Stimulated activated memory B cell treated with anti-CD40 and anti-IgM and Interleukin-4, amounts not matched to agents 10 μg/mL and 1 μg/mL and 100 μg/mL, for 72 hours (primary cell): ENCODE measurements at regions not wholly inside any gene's neighbourhood (a gene's known extent, or its start where the extent isn't known, plus 50 kb on each side); places are given as distances from the start of the nearest gene placed in this dataset.

Experiments
- ATAC-seq: fragments of 150-1000 bp; cut with Tn5 transposase; 2 replicates; pipeline ENCODE4 v1.10.0; 2021
- H3K27ac Mint-ChIP-seq: one replicate; pipeline ENCODE4 v1.8.0; 2022; ENCODE audit warnings: mild to moderate bottlenecking, mixed read lengths
- H3K27me3 Mint-ChIP-seq: one replicate; pipeline ENCODE4 v1.8.0; 2022; ENCODE audit warnings: mixed read lengths
- H3K36me3 Mint-ChIP-seq: one replicate; pipeline ENCODE4 v1.8.0; 2022; ENCODE audit warnings: mixed read lengths
- H3K4me1 Mint-ChIP-seq: one replicate; pipeline ENCODE4 v1.8.0; 2022; ENCODE audit warnings: mixed read lengths
- H3K4me3 Mint-ChIP-seq: one replicate; pipeline ENCODE4 v1.8.0; 2022; ENCODE audit warnings: mild to moderate bottlenecking, moderate library complexity, mixed read lengths
- H3K9me3 Mint-ChIP-seq: one replicate; pipeline ENCODE4 v1.8.0; 2022; ENCODE audit warnings: mixed read lengths

DNA sequence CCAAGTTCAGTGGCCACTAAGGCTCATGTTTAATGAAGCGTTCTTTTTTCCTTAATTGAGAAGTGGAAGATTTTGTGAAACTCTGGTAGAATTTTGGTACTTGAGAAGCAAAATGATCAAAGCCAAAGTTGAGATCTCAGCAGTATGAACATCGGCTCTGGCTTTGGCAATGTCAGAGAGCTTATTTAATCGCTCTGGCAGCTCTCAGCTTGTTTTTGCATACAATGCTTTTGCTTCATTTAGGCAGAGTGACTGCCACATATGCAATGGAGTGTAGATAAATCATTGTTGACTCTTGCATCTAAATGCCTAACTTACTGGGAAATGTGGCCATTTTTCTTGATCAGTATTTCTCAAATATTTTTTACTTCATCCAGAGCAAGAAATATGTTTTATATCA is 135.7 kb downstream of the AASDH start:
- Mint-ChIP-seq H3K4me3 (no peak overlapping the region), H3K27me3 (no peaks in the 10 kb centered on the region), H3K27ac (no peak overlapping the region), H3K36me3 (no peaks in the 10 kb centered on the region), H3K4me1 (no peaks in the 10 kb centered on the region), H3K9me3 (peaks cover 3% of the 10 kb centered on the region)
- no peak for ATAC-seq

DNA sequence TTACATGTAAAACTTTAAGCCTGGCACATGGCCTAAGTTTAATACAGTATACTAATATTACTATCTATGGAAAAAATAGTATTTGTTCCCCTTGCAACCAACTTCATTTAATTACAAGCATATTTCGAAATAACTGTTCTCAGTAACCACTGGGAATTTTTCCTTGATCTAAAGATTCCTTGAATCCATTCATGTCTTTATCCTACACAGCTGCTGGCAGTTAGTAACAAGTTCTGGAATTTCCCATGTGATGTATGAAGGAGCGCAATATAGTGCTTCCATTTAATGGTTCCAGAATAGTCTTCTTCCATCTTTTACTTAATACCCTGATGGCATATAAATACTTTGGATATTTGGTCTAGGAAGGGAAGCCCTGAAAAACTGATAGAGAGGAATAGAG is 136.5 kb downstream of the AASDH start:
- no peak for ATAC-seq
- no peak overlapping the region for H3K27ac Mint-ChIP-seq
- H3K4me3 Mint-ChIP-seq: no peak overlapping the region
- no peaks in the 10 kb centered on the region for H3K4me1 Mint-ChIP-seq
- H3K27me3 Mint-ChIP-seq: no peaks in the 10 kb centered on the region
- H3K9me3 Mint-ChIP-seq: no peaks in the 10 kb centered on the region
- H3K36me3 Mint-ChIP-seq: no peaks in the 10 kb centered on the region

DNA sequence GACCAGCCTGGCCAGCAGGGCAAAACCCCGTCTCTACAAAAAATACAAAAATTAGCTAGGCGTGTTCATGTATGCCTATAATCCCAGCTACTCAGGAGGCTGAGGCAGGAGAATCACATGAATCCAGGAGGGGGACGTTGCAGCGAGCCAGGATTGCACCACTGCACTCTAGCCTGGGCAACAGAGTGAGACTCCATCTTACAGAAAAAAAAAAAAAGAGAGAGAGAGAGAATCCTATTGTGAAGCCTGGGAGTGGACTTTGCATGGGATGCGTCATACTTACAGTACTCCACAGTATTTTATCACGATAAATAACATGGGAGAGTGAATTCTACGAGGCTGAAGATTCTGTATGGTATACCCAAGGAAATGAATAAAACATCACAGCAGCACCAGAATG is 139.6 kb downstream of the AASDH start:
- no peak overlapping the region for H3K4me3 Mint-ChIP-seq
- no peaks in the 10 kb centered on the region for H3K27me3 Mint-ChIP-seq
- no peak overlapping the region for H3K27ac Mint-ChIP-seq

DNA sequence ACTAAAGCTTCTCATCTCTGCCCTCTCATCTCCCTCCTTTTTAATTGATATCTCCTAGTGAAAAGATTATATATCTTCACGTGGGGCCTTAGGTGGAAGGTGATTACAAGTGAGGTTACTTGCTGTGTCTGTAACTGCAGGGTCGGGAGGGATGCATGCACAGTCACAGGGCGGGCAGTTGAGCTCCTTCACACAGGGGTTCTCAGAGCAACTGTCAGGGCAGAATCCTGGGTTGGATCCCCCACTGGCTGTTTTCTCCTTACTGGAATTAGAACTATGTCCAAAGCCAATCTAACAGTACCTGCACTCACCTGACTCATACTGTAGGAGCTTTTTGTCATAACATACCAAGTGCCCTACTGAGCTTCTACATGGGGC is 141.1 kb downstream of the AASDH start:
- Mint-ChIP-seq H3K4me1 (no peaks in the 10 kb centered on the region), H3K4me3 (no peak overlapping the region), H3K27me3 (no peaks in the 10 kb centered on the region), H3K36me3 (no peaks in the 10 kb centered on the region), H3K9me3 (no peaks in the 10 kb centered on the region), H3K27ac (no peak overlapping the region)
- peak; percentile 50 for ATAC-seq

More for the DNA sequence above, 139.6 kb downstream of the AASDH start:
- no peak for ATAC-seq
- Mint-ChIP-seq H3K4me1 (no peaks in the 10 kb centered on the region), H3K9me3 (no peaks in the 10 kb centered on the region), H3K36me3 (no peaks in the 10 kb centered on the region)

DNA sequence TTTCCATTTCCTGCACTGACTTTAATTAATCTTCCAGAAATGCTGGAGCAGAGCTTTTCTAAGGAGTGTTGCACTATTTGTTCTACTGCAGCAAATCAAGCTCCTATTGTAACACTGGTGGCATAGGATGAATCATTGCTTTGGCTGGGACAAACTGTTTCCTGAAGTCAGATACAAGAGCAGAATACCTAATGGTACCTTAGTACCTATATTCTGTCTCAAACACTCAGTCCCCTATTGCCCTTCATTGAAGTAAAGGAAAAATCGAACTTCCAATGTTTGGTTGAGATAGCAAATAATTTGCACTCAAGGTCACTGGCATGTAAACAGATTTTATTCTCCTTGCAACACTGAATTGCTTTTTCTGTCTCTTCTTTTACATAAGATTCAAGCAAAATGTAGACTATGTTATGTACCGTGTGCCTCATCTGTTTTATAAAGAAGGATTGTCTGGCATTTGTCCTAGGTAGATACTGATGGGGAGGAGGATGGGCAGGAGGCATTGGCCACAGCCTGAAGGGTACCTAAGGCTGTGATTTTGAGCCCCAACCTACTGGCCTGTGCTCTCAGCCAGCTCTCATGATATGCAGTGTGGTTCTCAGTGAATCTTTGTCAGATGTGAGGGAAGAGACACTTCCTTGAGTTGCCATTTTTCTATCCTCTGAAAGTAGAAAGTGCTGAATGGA is 141.6 kb downstream of the AASDH start:
- no peaks in the 10 kb centered on the region for H3K4me1 Mint-ChIP-seq
- H3K27me3 Mint-ChIP-seq: no peaks in the 10 kb centered on the region
- no peak overlapping the region for H3K27ac Mint-ChIP-seq
- no peak for ATAC-seq
- H3K4me3 Mint-ChIP-seq: no peak overlapping the region
- H3K36me3 Mint-ChIP-seq: no peaks in the 10 kb centered on the region
- H3K9me3 Mint-ChIP-seq: no peaks in the 10 kb centered on the region

DNA sequence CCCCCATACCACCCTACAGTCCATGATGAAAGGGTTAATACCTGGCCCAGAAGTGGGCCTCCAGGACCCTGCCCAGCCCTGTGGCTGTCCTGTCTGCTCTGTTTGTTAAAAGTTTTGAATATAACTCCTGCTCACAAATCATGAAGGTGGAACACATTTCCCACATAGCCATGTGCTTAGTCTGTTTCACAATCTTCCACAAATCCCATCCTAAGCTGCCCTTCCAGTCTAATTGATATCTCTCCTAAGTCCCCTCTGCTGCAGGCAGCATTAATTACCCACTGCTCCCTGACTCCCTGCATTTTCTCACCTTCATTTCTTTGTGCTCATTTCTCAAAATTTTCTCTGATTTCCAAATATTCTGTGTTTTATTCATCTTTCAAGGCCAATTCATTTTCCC is 142.6 kb downstream of the AASDH start:
- Mint-ChIP-seq H3K4me1 (no peaks in the 10 kb centered on the region), H3K4me3 (no peak overlapping the region), H3K9me3 (no peaks in the 10 kb centered on the region), H3K36me3 (no peaks in the 10 kb centered on the region), H3K27ac (no peak overlapping the region), H3K27me3 (no peaks in the 10 kb centered on the region)
- no peak for ATAC-seq

DNA sequence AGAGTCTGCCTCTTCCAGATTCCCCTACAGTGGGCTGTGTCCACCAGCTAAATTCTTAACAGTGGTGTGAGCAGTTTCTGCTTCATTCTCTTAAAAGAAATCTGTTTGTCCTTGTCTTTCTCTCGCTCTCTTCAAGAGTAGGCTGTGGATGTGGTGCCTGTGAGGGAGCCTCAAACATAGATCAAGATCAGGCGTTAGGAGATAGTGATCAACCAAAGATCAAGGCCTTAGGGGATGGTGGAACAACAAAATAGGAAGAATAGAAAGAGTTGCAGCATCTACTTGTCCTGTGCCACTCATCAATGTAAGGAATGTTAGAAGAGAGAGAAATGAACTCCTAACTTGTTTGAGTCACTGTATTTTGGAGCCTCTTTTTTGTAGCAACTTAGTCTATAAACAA is 144.2 kb downstream of the AASDH start:
- Mint-ChIP-seq H3K27ac (no peak overlapping the region), H3K4me1 (no peaks in the 10 kb centered on the region), H3K4me3 (no peak overlapping the region), H3K9me3 (no peaks in the 10 kb centered on the region), H3K27me3 (no peaks in the 10 kb centered on the region), H3K36me3 (no peaks in the 10 kb centered on the region)
- ATAC-seq: no peak

DNA sequence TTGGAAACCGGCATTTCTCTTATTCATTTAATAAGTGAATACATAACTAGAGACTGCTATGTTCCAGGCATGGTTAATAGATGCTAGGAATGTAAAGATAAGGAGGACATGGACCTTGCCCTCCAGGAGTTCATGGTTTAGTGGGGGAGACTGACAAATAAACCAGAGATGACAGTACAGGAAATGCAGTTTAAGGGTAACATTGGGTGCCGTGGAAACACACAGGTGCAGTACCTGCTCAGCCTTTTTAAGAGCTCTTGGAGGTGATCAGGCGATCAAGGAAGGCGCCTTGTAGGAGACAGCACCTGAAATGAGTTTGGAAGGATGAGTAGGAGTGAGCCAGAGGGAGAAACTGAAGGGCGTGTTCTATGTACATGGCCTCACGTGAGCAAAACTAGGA is 145.8 kb downstream of the AASDH start:
- H3K9me3 Mint-ChIP-seq: no peaks in the 10 kb centered on the region
- no peaks in the 10 kb centered on the region for H3K4me1 Mint-ChIP-seq
- no peak overlapping the region for H3K4me3 Mint-ChIP-seq
- ATAC-seq: no peak
- H3K27me3 Mint-ChIP-seq: no peaks in the 10 kb centered on the region
- no peaks in the 10 kb centered on the region for H3K36me3 Mint-ChIP-seq
- H3K27ac Mint-ChIP-seq: no peak overlapping the region

DNA sequence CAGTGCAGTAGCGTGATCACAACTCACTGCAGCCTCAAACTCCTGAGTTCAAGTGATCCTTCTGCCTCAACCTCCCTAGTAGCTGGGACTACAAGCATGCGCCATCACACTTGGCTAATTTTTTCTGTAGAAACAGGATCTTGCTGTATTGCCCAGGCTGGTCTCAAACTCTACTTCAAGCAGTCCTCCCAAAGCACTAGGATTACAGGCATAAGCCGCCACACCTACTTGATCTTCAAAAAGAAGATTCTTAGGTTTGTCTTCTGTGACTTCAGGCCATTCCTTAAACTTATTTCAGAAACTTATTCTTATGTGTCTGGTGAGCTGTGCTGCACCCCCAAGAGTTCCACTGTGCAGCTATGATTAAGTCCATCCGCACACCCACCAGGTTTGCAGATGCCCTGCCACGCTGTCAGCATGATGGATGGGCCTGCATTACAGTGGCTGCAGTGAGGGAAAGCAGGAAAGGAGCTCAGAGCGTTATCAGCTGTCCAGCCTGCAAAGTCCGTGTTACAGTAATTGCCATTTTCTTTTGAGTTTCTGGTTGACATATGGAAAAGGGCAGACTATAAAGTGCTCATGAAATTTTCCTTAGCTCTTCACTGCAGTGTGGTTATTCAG is 146.6 kb downstream of the AASDH start:
- Mint-ChIP-seq H3K27ac (no peak overlapping the region), H3K36me3 (no peaks in the 10 kb centered on the region), H3K4me3 (no peak overlapping the region), H3K27me3 (no peaks in the 10 kb centered on the region), H3K4me1 (no peaks in the 10 kb centered on the region), H3K9me3 (no peaks in the 10 kb centered on the region)
- no peak for ATAC-seq

DNA sequence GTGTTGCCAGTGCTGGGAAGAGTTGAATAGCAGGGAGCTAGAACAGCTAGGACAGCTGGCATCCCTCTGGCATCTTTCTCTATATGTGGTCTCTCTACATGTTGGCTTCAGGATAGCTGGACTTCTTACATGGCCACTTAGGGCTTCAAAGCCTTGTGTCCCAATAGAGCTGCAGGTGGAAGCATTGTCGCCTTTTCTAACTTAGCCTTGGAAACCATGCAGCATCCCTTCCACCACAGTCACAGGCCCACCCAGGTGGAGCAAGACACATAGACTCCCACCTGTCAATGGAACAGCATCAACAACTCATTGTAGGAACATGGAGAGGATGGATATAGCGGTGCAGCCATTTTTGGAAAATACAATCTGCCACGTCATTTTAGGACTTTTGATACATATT is 149.0 kb downstream of the AASDH start:
- H3K9me3 Mint-ChIP-seq: no peaks in the 10 kb centered on the region
- no peak overlapping the region for H3K4me3 Mint-ChIP-seq
- no peaks in the 10 kb centered on the region for H3K36me3 Mint-ChIP-seq

DNA sequence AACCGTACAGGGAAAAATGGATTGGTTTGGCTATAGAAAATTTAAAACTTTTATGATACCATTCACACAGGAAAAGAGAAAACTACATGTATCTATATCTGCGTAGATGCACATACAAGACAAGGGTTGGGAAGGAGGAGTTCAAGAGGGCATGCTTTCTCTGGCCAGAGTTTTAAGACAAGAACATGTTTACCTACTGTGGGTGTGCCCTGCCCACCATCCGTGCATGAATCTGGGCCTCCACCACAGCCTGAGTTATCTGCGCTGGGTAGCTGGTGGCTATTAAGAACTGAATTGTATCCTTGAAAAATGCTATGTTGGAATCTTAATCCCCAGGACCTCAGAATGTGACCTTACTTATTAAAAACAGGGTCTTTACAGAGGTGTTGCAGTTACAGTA is 151.6 kb downstream of the AASDH start:
- peak; percentile 20 for ATAC-seq
- Mint-ChIP-seq H3K4me3 (no peak overlapping the region), H3K27ac (no peak overlapping the region), H3K4me1 (no peaks in the 10 kb centered on the region), H3K27me3 (no peaks in the 10 kb centered on the region), H3K36me3 (no peaks in the 10 kb centered on the region), H3K9me3 (peaks cover 7% of the 10 kb centered on the region)

More for the DNA sequence above, 149.0 kb downstream of the AASDH start:
- no peak for ATAC-seq
- Mint-ChIP-seq H3K27ac (no peak overlapping the region), H3K4me1 (no peaks in the 10 kb centered on the region), H3K27me3 (no peaks in the 10 kb centered on the region)

DNA sequence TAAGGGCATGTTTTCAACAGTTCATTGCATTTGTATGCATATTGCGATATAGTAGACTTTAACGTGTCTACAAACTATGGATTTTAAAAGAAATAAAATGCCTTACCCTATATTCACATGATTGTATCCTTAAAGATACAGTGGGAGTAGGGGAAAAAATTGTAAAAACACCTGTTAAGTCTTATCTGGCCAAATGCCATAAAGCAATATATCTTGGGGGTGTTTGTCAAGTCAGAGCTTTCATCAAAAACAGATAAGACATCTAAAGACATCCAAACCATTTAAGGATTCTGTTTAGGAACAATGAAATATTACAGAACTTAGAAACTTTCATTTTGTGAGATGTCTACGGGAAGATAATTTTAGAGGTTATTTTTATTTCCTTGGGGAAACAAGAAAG is 152.3 kb downstream of the AASDH start:
- Mint-ChIP-seq H3K4me1 (peaks cover 3% of the 10 kb centered on the region), H3K36me3 (no peaks in the 10 kb centered on the region), H3K9me3 (peaks cover 7% of the 10 kb centered on the region), H3K27ac (no peak overlapping the region), H3K4me3 (no peak overlapping the region), H3K27me3 (no peaks in the 10 kb centered on the region)
- no peak for ATAC-seq

DNA sequence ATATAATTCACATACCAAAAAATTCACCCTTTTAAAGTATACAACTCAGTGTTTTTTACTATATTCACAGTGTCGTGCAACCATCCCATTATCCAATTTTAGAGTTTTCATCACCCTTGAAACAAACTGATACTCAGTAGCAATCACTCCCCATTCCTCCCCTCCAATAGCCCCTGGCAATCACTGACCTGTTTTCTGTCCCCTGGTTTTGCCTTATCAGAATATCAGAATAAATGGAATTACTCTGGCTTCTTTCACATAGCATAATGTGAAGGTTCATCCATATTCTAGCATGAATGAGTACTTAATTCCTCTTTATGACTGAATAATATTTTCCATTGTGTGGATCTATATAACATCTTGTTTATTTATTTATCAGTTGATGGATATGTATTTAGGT is 153.2 kb downstream of the AASDH start:
- Mint-ChIP-seq H3K4me3 (no peak overlapping the region), H3K27ac (no peak overlapping the region)
- no peak for ATAC-seq

DNA sequence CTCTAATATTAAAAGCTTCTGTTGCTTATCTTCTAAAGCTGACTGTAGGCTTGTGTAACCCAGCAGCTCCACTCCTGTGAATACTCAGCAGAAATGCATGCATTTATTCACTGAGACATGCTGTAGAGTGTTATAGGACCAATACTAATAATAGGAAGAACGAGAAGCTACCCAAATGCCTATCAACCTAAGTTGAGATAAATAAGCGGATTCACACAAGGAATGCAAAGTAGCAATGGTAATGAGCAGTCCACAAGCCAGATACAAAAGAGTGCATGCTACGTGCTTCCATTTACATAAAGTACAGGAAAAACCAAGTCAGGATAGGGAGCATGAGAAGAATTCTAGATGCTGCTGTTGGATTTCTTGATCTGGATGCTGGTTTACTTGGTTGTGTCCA is 155.9 kb downstream of the AASDH start:
- no peaks in the 10 kb centered on the region for H3K36me3 Mint-ChIP-seq
- H3K27me3 Mint-ChIP-seq: no peaks in the 10 kb centered on the region
- H3K4me3 Mint-ChIP-seq: no peak overlapping the region
- no peak overlapping the region for H3K27ac Mint-ChIP-seq
- H3K4me1 Mint-ChIP-seq: peaks cover 9% of the 10 kb centered on the region
- no peak for ATAC-seq
- H3K9me3 Mint-ChIP-seq: peaks cover 9% of the 10 kb centered on the region

More for the DNA sequence above, 153.2 kb downstream of the AASDH start:
- H3K4me1 Mint-ChIP-seq: peaks cover 9% of the 10 kb centered on the region
- no peaks in the 10 kb centered on the region for H3K27me3 Mint-ChIP-seq
- H3K36me3 Mint-ChIP-seq: no peaks in the 10 kb centered on the region
- peaks cover 7% of the 10 kb centered on the region for H3K9me3 Mint-ChIP-seq

DNA sequence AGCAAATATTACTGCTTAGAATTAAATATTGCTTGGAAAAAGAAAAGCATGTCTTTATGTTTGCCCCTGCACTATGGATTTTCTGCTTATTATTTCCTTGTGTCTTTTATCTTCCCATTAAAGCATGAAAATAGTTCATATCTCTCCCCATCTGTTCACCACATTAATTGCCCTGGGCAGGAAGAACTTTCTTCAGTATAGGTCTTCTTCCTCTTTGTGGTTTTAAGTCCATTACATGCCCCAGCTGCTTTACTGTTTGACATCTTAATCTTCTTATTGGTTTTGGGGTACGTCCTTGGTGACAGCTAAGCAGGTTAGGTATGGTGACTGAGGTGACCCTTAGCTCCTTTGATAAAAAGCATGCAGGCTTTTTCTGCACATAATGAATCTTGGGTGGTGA is 157.3 kb downstream of the AASDH start:
- no peaks in the 10 kb centered on the region for H3K36me3 Mint-ChIP-seq
- H3K4me1 Mint-ChIP-seq: peaks cover 9% of the 10 kb centered on the region
- no peak overlapping the region for H3K27ac Mint-ChIP-seq
- H3K27me3 Mint-ChIP-seq: no peaks in the 10 kb centered on the region
- H3K9me3 Mint-ChIP-seq: peaks cover 9% of the 10 kb centered on the region
- H3K4me3 Mint-ChIP-seq: no peak overlapping the region
- ATAC-seq: no peak

DNA sequence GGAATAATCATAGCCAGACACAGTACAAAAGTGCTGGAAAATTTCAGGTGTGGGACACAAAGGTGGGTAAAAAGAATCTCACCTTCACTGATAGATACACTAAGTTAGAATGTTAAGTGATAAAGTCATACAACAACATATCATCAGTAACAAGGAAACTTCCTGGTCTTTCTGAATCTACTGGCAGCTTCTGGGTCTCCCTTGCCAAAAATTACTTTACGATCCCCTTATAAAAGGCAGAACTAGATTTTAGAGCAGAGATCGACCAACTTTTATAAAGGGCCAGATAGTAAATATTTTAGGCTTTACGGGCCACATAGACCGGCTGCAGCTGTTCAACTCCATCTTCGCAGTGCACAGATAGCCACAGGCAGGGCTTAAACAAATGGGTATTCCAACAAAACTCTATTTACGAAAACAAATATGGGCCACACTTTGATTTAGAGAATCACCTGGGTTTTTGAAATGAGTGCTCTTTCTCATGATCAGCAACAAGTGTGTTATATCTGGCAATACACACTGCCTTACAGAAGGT is 159.9 kb downstream of the AASDH start:
- no peak overlapping the region for H3K27ac Mint-ChIP-seq
- no peak overlapping the region for H3K4me3 Mint-ChIP-seq
- H3K27me3 Mint-ChIP-seq: no peaks in the 10 kb centered on the region
- H3K4me1 Mint-ChIP-seq: peaks cover 9% of the 10 kb centered on the region
- peaks cover 8% of the 10 kb centered on the region for H3K9me3 Mint-ChIP-seq
- H3K36me3 Mint-ChIP-seq: no peaks in the 10 kb centered on the region
- no peak for ATAC-seq
